ENCODE measurements at regions not wholly inside any gene's neighbourhood (a gene's known extent, or its start where the extent isn't known, plus 50 kb on each side); places are given as distances from the start of the nearest gene placed in this dataset.
"Not testable (repeated sequence)": the region's sequence is repeated elsewhere in the genome, so short reads cannot be mapped to it uniquely, and the experiment has no call there.

- H3K4me3 ChIP-seq = no peak overlapping the region
- no peaks in the 10 kb centered on the region for H3K9me3 ChIP-seq
- no peaks in the 10 kb centered on the region for H3K27me3 ChIP-seq (ENCODE audit: low read depth)
- H3K4me1 ChIP-seq = no peaks in the 10 kb centered on the region
- in situ Hi-C loops (cut with MboI; ENCODE audit: low sequenced_read_pairs) = no loop called here
- DNase-seq (ENCODE audit: low spot score in 2 of 2) = no peak
- no peaks in the 10 kb centered on the region for H3K36me3 ChIP-seq (replicated peaks)
Observed at GRCh38 chr5:158224253-158224652, 365.3 kb upstream of the CLINT1 start.

DNA sequence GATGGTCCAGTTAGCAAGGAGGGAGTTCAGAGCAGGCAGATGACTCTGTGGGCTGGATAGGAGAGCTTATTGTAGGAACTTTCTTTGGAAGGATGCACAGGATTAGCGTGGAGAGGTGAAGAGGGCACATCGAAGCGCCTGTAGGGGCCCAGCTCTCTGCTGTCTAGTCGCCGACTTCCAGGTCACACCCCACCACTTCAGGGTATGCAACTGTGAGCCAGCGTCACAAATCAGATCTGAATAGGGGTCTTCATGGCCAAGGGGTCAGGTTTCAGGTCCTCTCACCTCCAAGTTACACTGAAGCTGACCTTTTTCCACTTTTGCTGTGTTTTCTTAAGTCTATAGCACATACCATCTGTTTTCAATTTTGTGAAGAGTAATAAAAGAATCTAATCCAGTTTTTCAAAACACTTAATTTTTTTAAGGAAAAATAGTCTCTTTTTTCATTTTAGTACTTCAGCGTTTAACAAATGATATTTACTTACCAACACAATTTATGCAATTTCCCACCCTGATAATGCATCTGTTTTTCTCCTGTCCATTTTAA lies 364.2 kb upstream of the CLINT1 start:
- Histone ChIP-seq H3K9me3 (no peaks in the 10 kb centered on the region), H3K36me3 (replicated peaks) (no peaks in the 10 kb centered on the region), H3K4me1 (no peaks in the 10 kb centered on the region), H3K27me3 (ENCODE audit: low read depth) (no peaks in the 10 kb centered on the region), H3K4me3 (no peak overlapping the region)
- in situ Hi-C loops (cut with MboI; ENCODE audit: low sequenced_read_pairs) = no loop called here
- DNase-seq (ENCODE audit: low spot score in 2 of 2) = no peak

DNA sequence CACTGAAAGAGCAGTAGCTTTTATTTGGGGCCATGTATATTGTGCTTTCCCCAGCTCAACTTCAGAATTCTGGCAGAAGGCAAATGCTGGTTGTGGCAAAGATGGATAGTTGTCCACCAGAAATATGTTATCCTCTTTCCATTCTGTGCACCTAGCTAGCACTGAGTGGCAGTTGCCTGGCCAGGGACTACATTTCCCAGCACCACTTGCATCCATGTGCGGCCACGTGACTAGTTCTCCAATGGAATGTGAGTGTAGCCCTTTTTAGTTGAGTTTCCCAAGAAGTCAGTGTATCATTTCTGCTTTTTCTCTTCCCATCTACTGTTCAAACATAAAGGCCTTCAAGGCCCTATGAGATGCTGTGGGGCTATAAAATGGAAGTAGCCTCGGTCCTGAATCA lies 354.0 kb upstream of the CLINT1 start:
- Histone ChIP-seq H3K27me3 (ENCODE audit: low read depth) (no peaks in the 10 kb centered on the region), H3K4me1 (no peaks in the 10 kb centered on the region), H3K4me3 (no peak overlapping the region), H3K36me3 (replicated peaks) (no peaks in the 10 kb centered on the region), H3K9me3 (no peaks in the 10 kb centered on the region)
- in situ Hi-C loops (cut with MboI; ENCODE audit: low sequenced_read_pairs) = no loop called here
- DNase-seq (ENCODE audit: low spot score in 2 of 2) = peak in 1 of 2 experiments; percentile 31

DNA sequence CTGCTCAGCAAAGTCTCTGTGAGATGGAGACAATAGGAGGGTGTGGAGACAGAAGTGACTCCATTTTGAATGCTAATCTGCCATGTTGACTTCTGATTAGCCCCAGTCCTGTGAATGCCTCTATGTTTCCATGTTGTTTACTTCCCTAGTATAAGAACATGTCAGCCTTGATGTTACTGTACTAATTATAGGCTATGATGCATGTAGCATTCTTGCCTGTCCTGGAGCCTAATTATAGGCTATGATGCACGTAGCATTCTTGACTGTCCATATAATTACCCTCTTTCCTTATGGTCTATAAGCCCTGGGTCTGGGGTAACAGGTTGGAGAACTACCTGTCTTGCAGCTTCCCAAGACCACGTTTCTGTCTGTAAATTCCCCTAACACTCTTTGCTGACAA lies 353.3 kb upstream of the CLINT1 start:
- Histone ChIP-seq H3K4me1 (no peaks in the 10 kb centered on the region), H3K4me3 (no peak overlapping the region), H3K36me3 (replicated peaks) (no peaks in the 10 kb centered on the region), H3K9me3 (no peaks in the 10 kb centered on the region), H3K27me3 (ENCODE audit: low read depth) (no peaks in the 10 kb centered on the region)
- DNase-seq (ENCODE audit: low spot score in 2 of 2) = no peak
- in situ Hi-C loops (cut with MboI; ENCODE audit: low sequenced_read_pairs) = no loop called here

DNA sequence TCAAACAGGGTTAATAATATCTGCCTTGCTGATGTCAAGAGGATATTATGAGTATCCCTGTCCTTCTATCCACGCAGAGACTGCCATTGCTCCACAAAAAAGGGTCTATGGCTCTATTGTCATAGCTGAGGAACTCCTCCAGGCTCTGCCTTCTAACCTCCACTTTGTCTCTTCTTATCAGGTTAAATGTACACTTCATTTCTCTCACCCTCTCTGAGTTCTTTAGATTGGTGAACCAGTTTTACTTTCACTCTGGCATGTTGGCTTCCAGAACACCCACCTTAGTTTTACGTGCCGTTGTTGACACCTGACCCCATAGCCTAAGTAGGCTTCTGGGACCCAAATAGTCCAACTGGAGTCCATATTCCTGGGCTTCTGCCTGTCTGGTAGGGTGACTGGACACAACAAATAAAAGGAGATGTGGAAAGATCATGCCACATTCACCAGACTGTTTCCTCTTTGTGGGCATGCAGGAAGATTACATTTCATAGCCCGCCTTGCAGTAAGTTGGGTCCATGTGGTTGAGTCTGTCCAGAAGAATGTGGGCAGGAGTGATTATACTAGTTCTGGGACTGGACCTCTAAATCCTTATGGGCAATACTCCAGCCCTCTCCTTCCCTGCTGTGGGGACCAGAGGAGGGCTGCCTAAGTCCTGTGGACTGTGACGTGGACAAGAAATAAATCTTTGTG lies 350.4 kb upstream of the CLINT1 start:
- in situ Hi-C loops (cut with MboI; ENCODE audit: low sequenced_read_pairs) = no loop called here
- Histone ChIP-seq H3K9me3 (no peaks in the 10 kb centered on the region), H3K4me1 (no peaks in the 10 kb centered on the region), H3K4me3 (no peak overlapping the region), H3K27me3 (ENCODE audit: low read depth) (no peaks in the 10 kb centered on the region), H3K36me3 (replicated peaks) (no peaks in the 10 kb centered on the region)
- DNase-seq (ENCODE audit: low spot score in 2 of 2) = no peak

GRCh38 chr5:158207733-158208132 lies 348.8 kb upstream of the CLINT1 start:
- in situ Hi-C loops (cut with MboI; ENCODE audit: low sequenced_read_pairs) = no loop called here
- no peak overlapping the region for H3K4me3 ChIP-seq
- no peak for DNase-seq (ENCODE audit: low spot score in 2 of 2)
- no peaks in the 10 kb centered on the region for H3K27me3 ChIP-seq (ENCODE audit: low read depth)
- no peaks in the 10 kb centered on the region for H3K9me3 ChIP-seq
- H3K4me1 ChIP-seq = no peaks in the 10 kb centered on the region
- H3K36me3 ChIP-seq (replicated peaks) = no peaks in the 10 kb centered on the region

GRCh38 chr5:158205992-158206391 lies 347.0 kb upstream of the CLINT1 start:
- Histone ChIP-seq H3K4me3 (no peak overlapping the region), H3K36me3 (replicated peaks) (no peaks in the 10 kb centered on the region), H3K27me3 (ENCODE audit: low read depth) (no peaks in the 10 kb centered on the region), H3K9me3 (no peaks in the 10 kb centered on the region), H3K4me1 (no peaks in the 10 kb centered on the region)
- in situ Hi-C loops (cut with MboI; ENCODE audit: low sequenced_read_pairs) = no loop called here
- DNase-seq (ENCODE audit: low spot score in 2 of 2) = no peak

DNA sequence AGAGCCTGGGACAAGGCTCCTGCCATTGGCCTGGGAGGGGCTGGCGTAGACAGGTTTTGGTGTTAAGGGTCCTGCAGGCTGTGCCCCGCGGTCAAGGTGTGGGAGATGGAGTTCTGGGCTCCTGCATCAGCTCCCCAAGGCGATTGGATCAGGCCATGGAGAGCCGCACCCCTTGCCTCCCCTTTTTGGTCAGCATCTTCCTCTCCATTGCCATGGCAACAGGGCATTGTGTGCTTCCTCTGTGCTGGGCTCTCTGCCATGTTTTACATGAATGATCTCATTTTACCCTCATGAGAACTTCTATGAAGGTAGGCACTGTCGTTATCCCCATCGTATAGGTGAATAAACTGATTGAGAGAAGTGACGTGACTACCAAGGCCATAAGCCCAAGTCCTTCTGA lies 344.3 kb upstream of the CLINT1 start:
- no peak for DNase-seq (ENCODE audit: low spot score in 2 of 2)
- Histone ChIP-seq H3K4me3 (no peak overlapping the region), H3K27me3 (ENCODE audit: low read depth) (no peaks in the 10 kb centered on the region), H3K36me3 (replicated peaks) (no peaks in the 10 kb centered on the region), H3K9me3 (no peaks in the 10 kb centered on the region), H3K4me1 (no peaks in the 10 kb centered on the region)
- in situ Hi-C loops (cut with MboI; ENCODE audit: low sequenced_read_pairs) = no loop called here

DNA sequence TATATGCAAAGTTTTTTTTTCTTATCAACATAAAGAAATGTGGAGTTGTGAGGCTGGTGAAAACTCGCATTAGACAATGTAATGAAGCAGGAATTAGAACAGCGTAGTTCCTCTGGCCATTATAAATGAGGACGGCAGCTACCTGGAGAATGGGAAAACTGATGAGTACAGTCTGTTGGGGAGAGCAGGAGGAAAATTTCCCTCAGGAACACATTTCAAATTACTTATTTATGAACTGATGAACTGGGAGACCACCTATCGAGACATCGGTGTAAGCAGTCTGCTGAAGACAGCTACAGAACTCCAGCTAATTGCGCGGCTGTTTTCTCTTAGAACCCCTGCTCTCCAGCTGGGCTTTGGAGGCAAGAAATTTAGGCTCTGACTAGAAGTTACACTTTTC lies 343.9 kb upstream of the CLINT1 start:
- in situ Hi-C loops (cut with MboI; ENCODE audit: low sequenced_read_pairs) = no loop called here
- H3K27me3 ChIP-seq (ENCODE audit: low read depth) = no peaks in the 10 kb centered on the region
- H3K36me3 ChIP-seq (replicated peaks) = no peaks in the 10 kb centered on the region
- no peak for DNase-seq (ENCODE audit: low spot score in 2 of 2)
- H3K4me1 ChIP-seq = no peaks in the 10 kb centered on the region
- H3K4me3 ChIP-seq = no peak overlapping the region
- no peaks in the 10 kb centered on the region for H3K9me3 ChIP-seq

DNA sequence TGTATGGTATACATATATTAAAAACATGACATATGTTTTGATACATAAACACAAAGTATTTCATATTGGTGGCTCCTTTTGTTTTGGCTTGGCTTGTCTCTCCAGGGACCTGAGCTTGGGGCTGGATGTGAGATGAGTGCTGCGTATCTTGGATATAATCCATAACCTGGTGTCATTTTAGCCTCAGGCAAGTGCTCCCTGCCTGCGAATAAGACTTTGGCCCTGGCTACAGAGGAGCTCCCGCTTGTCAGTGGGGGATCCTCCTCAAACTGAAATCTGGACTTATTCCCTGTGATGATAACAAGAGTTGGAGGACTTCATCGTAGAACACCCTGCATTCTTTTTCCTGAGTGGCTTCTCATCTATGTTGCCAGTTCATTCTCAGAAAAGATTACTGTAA lies 341.7 kb upstream of the CLINT1 start:
- in situ Hi-C loops (cut with MboI; ENCODE audit: low sequenced_read_pairs) = no loop called here
- no peaks in the 10 kb centered on the region for H3K27me3 ChIP-seq (ENCODE audit: low read depth)
- no peaks in the 10 kb centered on the region for H3K36me3 ChIP-seq (replicated peaks)
- H3K4me1 ChIP-seq = no peaks in the 10 kb centered on the region
- no peaks in the 10 kb centered on the region for H3K9me3 ChIP-seq
- DNase-seq (ENCODE audit: low spot score in 2 of 2) = no peak
- H3K4me3 ChIP-seq = no peak overlapping the region

GRCh38 chr5:158198636-158199035 lies 339.7 kb upstream of the CLINT1 start:
- in situ Hi-C loops (cut with MboI; ENCODE audit: low sequenced_read_pairs) = no loop called here
- Histone ChIP-seq H3K4me1 (no peaks in the 10 kb centered on the region), H3K4me3 (no peak overlapping the region), H3K27me3 (ENCODE audit: low read depth) (no peaks in the 10 kb centered on the region), H3K9me3 (no peaks in the 10 kb centered on the region), H3K36me3 (replicated peaks) (no peaks in the 10 kb centered on the region)
- no peak for DNase-seq (ENCODE audit: low spot score in 2 of 2)

DNA sequence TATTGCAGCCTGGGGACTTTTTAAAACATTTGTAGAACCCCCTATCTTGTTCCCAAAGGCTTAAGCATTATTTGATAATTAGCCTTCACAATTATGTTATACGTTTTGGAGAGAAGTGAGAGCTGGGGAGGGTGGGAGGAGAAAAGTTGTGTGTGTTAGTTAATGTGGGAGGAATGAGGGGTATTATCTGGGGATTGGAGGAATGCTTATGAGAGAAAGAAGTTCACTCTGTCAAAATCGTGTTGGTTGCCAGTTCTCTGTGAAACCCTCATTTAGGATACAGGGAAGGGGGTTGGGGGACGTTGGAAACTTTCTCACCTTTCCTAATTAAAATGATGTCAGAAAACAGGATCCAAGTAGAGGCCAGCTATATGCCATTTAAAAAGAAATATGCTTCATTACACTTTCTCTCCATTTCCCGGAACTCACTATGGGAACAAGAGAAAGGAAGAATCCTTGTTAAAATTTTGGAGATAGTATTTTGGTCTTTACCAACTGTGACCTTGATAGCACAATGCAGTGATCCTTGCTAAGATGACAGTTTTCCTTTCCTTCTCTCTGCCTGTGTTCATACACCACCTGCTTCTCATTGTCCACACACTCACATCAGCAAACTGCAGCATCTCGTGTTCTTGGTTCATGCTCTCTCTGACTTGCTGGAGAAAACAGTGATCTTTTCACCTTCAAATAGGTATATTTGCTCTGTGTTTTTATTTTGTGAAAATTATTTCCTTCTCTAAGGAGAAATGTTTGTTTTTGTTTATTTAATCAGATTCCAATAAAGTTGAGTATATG lies 336.7 kb upstream of the CLINT1 start:
- no peaks in the 10 kb centered on the region for H3K4me1 ChIP-seq
- H3K36me3 ChIP-seq (replicated peaks) = no peaks in the 10 kb centered on the region
- H3K27me3 ChIP-seq (ENCODE audit: low read depth) = no peaks in the 10 kb centered on the region
- DNase-seq (ENCODE audit: low spot score in 2 of 2) = no peak
- in situ Hi-C loops (cut with MboI; ENCODE audit: low sequenced_read_pairs) = no loop called here
- H3K4me3 ChIP-seq = no peak overlapping the region
- no peaks in the 10 kb centered on the region for H3K9me3 ChIP-seq

GRCh38 chr5:158194561-158194976 lies 335.6 kb upstream of the CLINT1 start:
- H3K9me3 ChIP-seq = no peaks in the 10 kb centered on the region
- H3K4me3 ChIP-seq = no peak overlapping the region
- no peaks in the 10 kb centered on the region for H3K36me3 ChIP-seq (replicated peaks)
- in situ Hi-C loops (cut with MboI; ENCODE audit: low sequenced_read_pairs) = no loop called here
- no peaks in the 10 kb centered on the region for H3K4me1 ChIP-seq
- no peak for DNase-seq (ENCODE audit: low spot score in 2 of 2)
- no peaks in the 10 kb centered on the region for H3K27me3 ChIP-seq (ENCODE audit: low read depth)

DNA sequence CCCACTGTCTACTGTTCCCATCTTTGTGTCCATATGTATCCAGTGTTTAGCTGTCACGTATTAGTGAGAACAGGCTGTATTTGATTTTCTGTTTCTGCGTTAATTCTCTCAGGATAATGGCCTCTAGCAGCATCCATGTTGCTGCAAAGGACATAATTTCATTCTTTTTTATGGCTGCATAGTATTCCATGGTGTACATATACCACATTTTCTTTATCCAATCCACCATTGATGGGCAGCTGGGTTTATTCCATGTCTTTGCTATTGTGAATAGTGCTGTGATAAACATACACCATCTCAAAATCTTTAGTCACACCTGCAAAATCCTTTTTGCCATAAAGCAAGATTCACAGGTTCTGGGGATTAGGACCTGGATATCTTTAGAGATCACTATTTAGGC lies 334.4 kb upstream of the CLINT1 start:
- in situ Hi-C loops (cut with MboI; ENCODE audit: low sequenced_read_pairs); H3K9me3 ChIP-seq; H3K4me1 ChIP-seq; DNase-seq (ENCODE audit: low spot score in 2 of 2); H3K4me3 ChIP-seq; H3K27me3 ChIP-seq (ENCODE audit: low read depth); H3K36me3 ChIP-seq (replicated peaks): not testable (repeated sequence)
